ENCODE measurements at regions not wholly inside any gene's neighbourhood (a gene's known extent, or its start where the extent isn't known, plus 50 kb on each side); places are given as distances from the start of the nearest gene placed in this dataset.
"Not testable (repeated sequence)": the region's sequence is repeated elsewhere in the genome, so short reads cannot be mapped to it uniquely, and the experiment has no call there.

DNA sequence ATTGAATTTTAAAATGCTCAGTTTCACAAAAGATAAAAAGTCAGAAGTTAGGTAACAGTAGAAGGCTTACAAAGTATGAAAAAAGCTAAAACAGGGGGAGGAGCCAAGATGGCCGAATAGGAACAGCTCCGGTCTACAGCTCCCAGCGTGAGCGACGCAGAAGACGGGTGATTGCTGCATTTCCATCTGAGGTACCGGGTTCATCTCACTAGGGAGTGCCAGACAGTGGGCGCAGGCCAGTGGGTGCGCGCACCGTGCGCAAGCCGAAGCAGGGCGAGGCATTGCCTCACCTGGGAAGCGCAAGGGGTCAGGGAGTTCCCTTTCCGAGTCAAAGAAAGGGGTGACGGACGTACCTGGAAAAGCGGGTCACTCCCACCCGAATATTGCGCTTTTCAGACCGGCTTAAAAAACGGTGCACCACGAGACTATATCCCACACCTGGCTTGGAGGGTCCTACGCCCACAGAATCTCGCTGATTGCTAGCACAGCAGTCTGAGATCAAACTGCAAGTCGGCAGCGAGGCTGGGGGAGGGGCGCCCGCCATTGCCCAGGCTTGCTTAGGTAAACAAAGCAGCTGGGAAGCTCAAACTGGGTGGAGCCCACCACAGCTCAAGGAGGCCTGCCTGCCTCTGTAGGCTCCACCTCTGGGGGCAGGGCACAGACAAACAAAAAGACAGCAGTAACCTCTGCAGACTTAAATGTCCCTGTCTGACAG is 420.6 kb downstream of the ZFHX3 start:
- H3K36me3 ChIP-seq (ENCODE audit: control insufficient read depth in 2 of 2, insufficient read depth in 1 of 2, low read length in 2 of 2); H3K4me1 ChIP-seq (ENCODE audit: control insufficient read depth, insufficient read depth, low read length); H3K27ac ChIP-seq (ENCODE audit: extremely low read depth, low read depth, low read length); POLR2A ChIA-PET; H3K9me3 ChIP-seq (ENCODE audit: control insufficient read depth, insufficient read depth, low read depth, low read length); CTCF ChIA-PET: not testable (repeated sequence)
- TF ChIP-seq ZNF600 (tag by site-specific recombination; IDR thresholded peaks at IDR 0.05), result 0 out of 2 replicates have a peak, but pooled peaks have one; percentile 26
- TF ChIP-seq YY1 (tag by site-specific recombination; IDR thresholded peaks at IDR 0.05), result peak; percentile 48; the same call in 1 of the 2 replicates
- peak; percentile 49 for TF ChIP-seq ZBTB17 (tag by site-specific recombination; IDR thresholded peaks at IDR 0.05)
- peak; percentile 76 for TF ChIP-seq ZNF335 (tag by site-specific recombination; conservative IDR thresholded peaks at IDR 0.05)
- TF ChIP-seq, protein P1, sequence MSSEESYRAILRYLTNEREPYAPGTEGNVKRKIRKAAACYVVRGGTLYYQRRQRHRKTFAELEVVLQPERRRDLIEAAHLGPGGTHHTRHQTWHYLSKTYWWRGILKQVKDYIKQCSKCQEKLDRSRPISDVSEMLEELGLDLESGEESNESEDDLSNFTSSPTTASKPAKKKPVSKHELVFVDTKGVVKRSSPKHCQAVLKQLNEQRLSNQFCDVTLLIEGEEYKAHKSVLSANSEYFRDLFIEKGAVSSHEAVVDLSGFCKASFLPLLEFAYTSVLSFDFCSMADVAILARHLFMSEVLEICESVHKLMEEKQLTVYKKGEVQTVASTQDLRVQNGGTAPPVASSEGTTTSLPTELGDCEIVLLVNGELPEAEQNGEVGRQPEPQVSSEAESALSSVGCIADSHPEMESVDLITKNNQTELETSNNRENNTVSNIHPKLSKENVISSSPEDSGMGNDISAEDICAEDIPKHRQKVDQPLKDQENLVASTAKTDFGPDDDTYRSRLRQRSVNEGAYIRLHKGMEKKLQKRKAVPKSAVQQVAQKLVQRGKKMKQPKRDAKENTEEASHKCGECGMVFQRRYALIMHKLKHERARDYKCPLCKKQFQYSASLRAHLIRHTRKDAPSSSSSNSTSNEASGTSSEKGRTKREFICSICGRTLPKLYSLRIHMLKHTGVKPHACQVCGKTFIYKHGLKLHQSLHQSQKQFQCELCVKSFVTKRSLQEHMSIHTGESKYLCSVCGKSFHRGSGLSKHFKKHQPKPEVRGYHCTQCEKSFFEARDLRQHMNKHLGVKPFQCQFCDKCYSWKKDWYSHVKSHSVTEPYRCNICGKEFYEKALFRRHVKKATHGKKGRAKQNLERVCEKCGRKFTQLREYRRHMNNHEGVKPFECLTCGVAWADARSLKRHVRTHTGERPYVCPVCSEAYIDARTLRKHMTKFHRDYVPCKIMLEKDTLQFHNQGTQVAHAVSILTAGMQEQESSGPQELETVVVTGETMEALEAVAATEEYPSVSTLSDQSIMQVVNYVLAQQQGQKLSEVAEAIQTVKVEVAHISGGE (tag by site-specific recombination; conservative IDR thresholded peaks at IDR 0.05; ENCODE audit: low read depth), result 0 out of 2 replicates have a peak, but pooled peaks have one; percentile 3
- TF ChIP-seq, protein P2, sequence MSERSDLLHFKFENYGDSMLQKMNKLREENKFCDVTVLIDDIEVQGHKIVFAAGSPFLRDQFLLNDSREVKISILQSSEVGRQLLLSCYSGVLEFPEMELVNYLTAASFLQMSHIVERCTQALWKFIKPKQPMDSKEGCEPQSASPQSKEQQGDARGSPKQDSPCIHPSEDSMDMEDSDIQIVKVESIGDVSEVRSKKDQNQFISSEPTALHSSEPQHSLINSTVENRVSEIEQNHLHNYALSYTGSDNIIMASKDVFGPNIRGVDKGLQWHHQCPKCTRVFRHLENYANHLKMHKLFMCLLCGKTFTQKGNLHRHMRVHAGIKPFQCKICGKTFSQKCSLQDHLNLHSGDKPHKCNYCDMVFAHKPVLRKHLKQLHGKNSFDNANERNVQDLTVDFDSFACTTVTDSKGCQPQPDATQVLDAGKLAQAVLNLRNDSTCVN (tag by site-specific recombination; optimal IDR thresholded peaks at IDR 0.05), result peak; percentile 49
- 0 out of 2 replicates have a peak, but pooled peaks have one; percentile 27 for TF ChIP-seq SP7 (tag by site-specific recombination; IDR thresholded peaks at IDR 0.05)
- peak; percentile 97 for TF ChIP-seq ZNF341 (tag by site-specific recombination; IDR thresholded peaks at IDR 0.05; ENCODE audit: low read depth)
- peak; percentile 23; the same call in 1 of the 2 replicates for TF ChIP-seq ZBTB8A (tag by site-specific recombination; IDR thresholded peaks at IDR 0.05)
- TF ChIP-seq ZBTB48 (tag by site-specific recombination; IDR thresholded peaks at IDR 0.05), result peak; percentile 81
- 0 out of 2 replicates have a peak, but pooled peaks have one; percentile 18 for TF ChIP-seq ZFHX2 (tag by site-specific recombination; conservative IDR thresholded peaks at IDR 0.05)
- TF ChIP-seq, protein P3, sequence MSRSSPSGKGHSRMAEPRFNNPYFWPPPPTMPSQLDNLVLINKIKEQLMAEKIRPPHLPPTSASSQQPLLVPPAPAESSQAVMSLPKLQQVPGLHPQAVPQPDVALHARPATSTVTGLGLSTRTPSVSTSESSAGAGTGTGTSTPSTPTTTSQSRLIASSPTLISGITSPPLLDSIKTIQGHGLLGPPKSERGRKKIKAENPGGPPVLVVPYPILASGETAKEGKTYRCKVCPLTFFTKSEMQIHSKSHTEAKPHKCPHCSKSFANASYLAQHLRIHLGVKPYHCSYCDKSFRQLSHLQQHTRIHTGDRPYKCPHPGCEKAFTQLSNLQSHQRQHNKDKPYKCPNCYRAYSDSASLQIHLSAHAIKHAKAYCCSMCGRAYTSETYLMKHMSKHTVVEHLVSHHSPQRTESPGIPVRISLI (tag by site-specific recombination; IDR thresholded peaks at IDR 0.05), result 0 out of 2 replicates have a peak, but pooled peaks have one; percentile 29
- 0 out of 2 replicates have a peak, but pooled peaks have one; percentile 30 for TF ChIP-seq ZNF2 (tag by site-specific recombination; IDR thresholded peaks at IDR 0.05)
- 0 out of 2 replicates have a peak, but pooled peaks have one; percentile 33 for TF ChIP-seq KLF1 (tag by site-specific recombination; IDR thresholded peaks at IDR 0.05)
- 0 out of 2 replicates have a peak, but pooled peaks have one; percentile 8 for TF ChIP-seq EGR2 (tag by site-specific recombination; IDR thresholded peaks at IDR 0.05; ENCODE audit: low read depth)
- TF ChIP-seq, protein P4, sequence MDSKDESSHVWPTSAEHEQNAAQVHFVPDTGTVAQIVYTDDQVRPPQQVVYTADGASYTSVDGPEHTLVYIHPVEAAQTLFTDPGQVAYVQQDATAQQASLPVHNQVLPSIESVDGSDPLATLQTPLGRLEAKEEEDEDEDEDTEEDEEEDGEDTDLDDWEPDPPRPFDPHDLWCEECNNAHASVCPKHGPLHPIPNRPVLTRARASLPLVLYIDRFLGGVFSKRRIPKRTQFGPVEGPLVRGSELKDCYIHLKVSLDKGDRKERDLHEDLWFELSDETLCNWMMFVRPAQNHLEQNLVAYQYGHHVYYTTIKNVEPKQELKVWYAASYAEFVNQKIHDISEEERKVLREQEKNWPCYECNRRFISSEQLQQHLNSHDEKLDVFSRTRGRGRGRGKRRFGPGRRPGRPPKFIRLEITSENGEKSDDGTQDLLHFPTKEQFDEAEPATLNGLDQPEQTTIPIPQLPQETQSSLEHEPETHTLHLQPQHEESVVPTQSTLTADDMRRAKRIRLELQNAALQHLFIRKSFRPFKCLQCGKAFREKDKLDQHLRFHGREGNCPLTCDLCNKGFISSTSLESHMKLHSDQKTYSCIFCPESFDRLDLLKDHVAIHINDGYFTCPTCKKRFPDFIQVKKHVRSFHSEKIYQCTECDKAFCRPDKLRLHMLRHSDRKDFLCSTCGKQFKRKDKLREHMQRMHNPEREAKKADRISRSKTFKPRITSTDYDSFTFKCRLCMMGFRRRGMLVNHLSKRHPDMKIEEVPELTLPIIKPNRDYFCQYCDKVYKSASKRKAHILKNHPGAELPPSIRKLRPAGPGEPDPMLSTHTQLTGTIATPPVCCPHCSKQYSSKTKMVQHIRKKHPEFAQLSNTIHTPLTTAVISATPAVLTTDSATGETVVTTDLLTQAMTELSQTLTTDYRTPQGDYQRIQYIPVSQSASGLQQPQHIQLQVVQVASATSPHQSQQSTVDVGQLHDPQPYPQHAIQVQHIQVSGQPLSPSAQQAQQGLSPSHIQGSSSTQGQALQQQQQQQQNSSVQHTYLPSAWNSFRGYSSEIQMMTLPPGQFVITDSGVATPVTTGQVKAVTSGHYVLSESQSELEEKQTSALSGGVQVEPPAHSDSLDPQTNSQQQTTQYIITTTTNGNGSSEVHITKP (tag by site-specific recombination; IDR thresholded peaks at IDR 0.05), result peak; percentile 44
- peak; percentile 46; the same call in 1 of the 2 replicates for TF ChIP-seq ZEB2 (tag by site-specific recombination; IDR thresholded peaks at IDR 0.05)
- 0 out of 2 replicates have a peak, but pooled peaks have one; percentile 17 for TF ChIP-seq ZNF366 (tag by site-specific recombination; conservative IDR thresholded peaks at IDR 0.05)
- peak; percentile 72 for TF ChIP-seq ZBTB20 (tag by site-specific recombination; IDR thresholded peaks at IDR 0.05)
- peak overlapping the region; percentile 37 for H3K4me3 ChIP-seq (ENCODE audit: low read depth, low read length)
